ENCODE measurements at regions not wholly inside any gene's neighbourhood (a gene's known extent, or its start where the extent isn't known, plus 50 kb on each side); places are given as distances from the start of the nearest gene placed in this dataset.

GRCh38 chr2:207256476-207257207 is 90.9 kb upstream of the KLF7 start:
- peak overlapping the region; percentile 25; the same call in 1 of the 2 replicates for H3K4me2 ChIP-seq
- TF ChIP-seq Cebpa-rat (IDR thresholded peaks at IDR 0.05) = no peak
- no peaks in the 10 kb centered on the region for H3K27me3 ChIP-seq
- H3K4me1 ChIP-seq = peaks cover 13% of the 10 kb centered on the region
- no peak overlapping the region for H3K4me3 ChIP-seq
- H3K9me3 ChIP-seq = no peaks in the 10 kb centered on the region
- H3K27ac ChIP-seq = no peak overlapping the region
- no peaks in the 10 kb centered on the region for H4K20me1 ChIP-seq
- no peaks in the 10 kb centered on the region for H3K36me3 ChIP-seq
- no peak overlapping the region for H3K9ac ChIP-seq

- H3K27ac ChIP-seq = no peak overlapping the region
- H3K4me1 ChIP-seq = peaks cover 13% of the 10 kb centered on the region
- H3K4me2 ChIP-seq = peak overlapping the region; percentile 25; the same call in 1 of the 2 replicates
- no peak for TF ChIP-seq Cebpa-rat (IDR thresholded peaks at IDR 0.05)
- H3K9me3 ChIP-seq = no peaks in the 10 kb centered on the region
- no peaks in the 10 kb centered on the region for H3K36me3 ChIP-seq
- H3K4me3 ChIP-seq = no peak overlapping the region
- no peaks in the 10 kb centered on the region for H3K27me3 ChIP-seq
- H3K9ac ChIP-seq = no peak overlapping the region
- H4K20me1 ChIP-seq = no peaks in the 10 kb centered on the region
Observed at GRCh38 chr2:207257251-207258250, 91.8 kb upstream of the KLF7 start.

GRCh38 chr2:207258263-207258991 is 92.7 kb upstream of the KLF7 start:
- H3K9me3 ChIP-seq = no peaks in the 10 kb centered on the region
- H3K27me3 ChIP-seq = no peaks in the 10 kb centered on the region
- no peaks in the 10 kb centered on the region for H3K36me3 ChIP-seq
- no peak overlapping the region for H3K9ac ChIP-seq
- no peaks in the 10 kb centered on the region for H4K20me1 ChIP-seq
- peaks cover 13% of the 10 kb centered on the region for H3K4me1 ChIP-seq
- TF ChIP-seq Cebpa-rat (IDR thresholded peaks at IDR 0.05) = no peak
- H3K4me3 ChIP-seq = no peak overlapping the region
- H3K4me2 ChIP-seq = no peak overlapping the region
- H3K27ac ChIP-seq = no peak overlapping the region

GRCh38 chr2:207260021-207260420 is 94.3 kb upstream of the KLF7 start:
- H3K27me3 ChIP-seq = no peaks in the 10 kb centered on the region
- no peaks in the 10 kb centered on the region for H4K20me1 ChIP-seq
- H3K4me2 ChIP-seq = no peak overlapping the region
- no peak overlapping the region for H3K4me3 ChIP-seq
- H3K27ac ChIP-seq = no peak overlapping the region
- H3K36me3 ChIP-seq = no peaks in the 10 kb centered on the region
- H3K9me3 ChIP-seq = no peaks in the 10 kb centered on the region
- H3K4me1 ChIP-seq = peaks cover 9% of the 10 kb centered on the region
- TF ChIP-seq Cebpa-rat (IDR thresholded peaks at IDR 0.05) = no peak
- no peak overlapping the region for H3K9ac ChIP-seq

GRCh38 chr2:207260947-207261346 is 95.2 kb upstream of the KLF7 start:
- no peaks in the 10 kb centered on the region for H4K20me1 ChIP-seq
- H3K4me2 ChIP-seq = no peak overlapping the region
- no peak overlapping the region for H3K27ac ChIP-seq
- no peaks in the 10 kb centered on the region for H3K36me3 ChIP-seq
- no peak overlapping the region for H3K9ac ChIP-seq
- H3K4me3 ChIP-seq = no peak overlapping the region
- H3K9me3 ChIP-seq = no peaks in the 10 kb centered on the region
- TF ChIP-seq Cebpa-rat (IDR thresholded peaks at IDR 0.05) = no peak
- no peaks in the 10 kb centered on the region for H3K27me3 ChIP-seq
- peaks cover 11% of the 10 kb centered on the region for H3K4me1 ChIP-seq

GRCh38 chr2:207264310-207264709 is 98.6 kb upstream of the KLF7 start:
- Histone ChIP-seq H3K4me3 (no peak overlapping the region), H3K4me2 (no peak overlapping the region), H3K27me3 (no peaks in the 10 kb centered on the region)

GRCh38 chr2:207265332-207265731 is 99.6 kb upstream of the KLF7 start:
- Histone ChIP-seq H3K36me3 (no peaks in the 10 kb centered on the region), H3K4me3 (no peak overlapping the region), H3K9me3 (no peaks in the 10 kb centered on the region), H3K27me3 (no peaks in the 10 kb centered on the region), H3K27ac (no peak overlapping the region), H3K4me2 (no peak overlapping the region), H3K9ac (no peak overlapping the region), H4K20me1 (no peaks in the 10 kb centered on the region), H3K4me1 (0 out of 2 replicates have a peak, but pooled peaks cover 7% of the 10 kb centered on the region)
- no peak for TF ChIP-seq Cebpa-rat (IDR thresholded peaks at IDR 0.05)

More at GRCh38 chr2:207264310-207264709, 98.6 kb upstream of the KLF7 start:
- no peak overlapping the region for H3K9ac ChIP-seq
- TF ChIP-seq Cebpa-rat (IDR thresholded peaks at IDR 0.05) = no peak
- H3K27ac ChIP-seq = no peak overlapping the region
- H3K4me1 ChIP-seq = 0 out of 2 replicates have a peak, but pooled peaks cover 7% of the 10 kb centered on the region
- no peaks in the 10 kb centered on the region for H3K9me3 ChIP-seq
- no peaks in the 10 kb centered on the region for H4K20me1 ChIP-seq
- H3K36me3 ChIP-seq = no peaks in the 10 kb centered on the region

GRCh38 chr2:207265869-207266268 is 100.1 kb upstream of the KLF7 start:
- no peak overlapping the region for H3K4me2 ChIP-seq
- no peak overlapping the region for H3K9ac ChIP-seq
- no peak for TF ChIP-seq Cebpa-rat (IDR thresholded peaks at IDR 0.05)
- no peaks in the 10 kb centered on the region for H3K9me3 ChIP-seq
- H3K36me3 ChIP-seq = no peaks in the 10 kb centered on the region
- H4K20me1 ChIP-seq = no peaks in the 10 kb centered on the region
- H3K4me1 ChIP-seq = 0 out of 2 replicates have a peak, but pooled peaks cover 7% of the 10 kb centered on the region
- H3K27ac ChIP-seq = no peak overlapping the region
- no peak overlapping the region for H3K4me3 ChIP-seq
- H3K27me3 ChIP-seq = no peaks in the 10 kb centered on the region

GRCh38 chr2:207266648-207267047 is 100.9 kb upstream of the KLF7 start:
- no peaks in the 10 kb centered on the region for H3K27me3 ChIP-seq
- no peak overlapping the region for H3K9ac ChIP-seq
- H3K4me3 ChIP-seq = no peak overlapping the region
- H3K4me2 ChIP-seq = no peak overlapping the region
- no peaks in the 10 kb centered on the region for H3K36me3 ChIP-seq
- 0 out of 2 replicates have a peak, but pooled peaks cover 7% of the 10 kb centered on the region for H3K4me1 ChIP-seq
- no peaks in the 10 kb centered on the region for H3K9me3 ChIP-seq
- no peaks in the 10 kb centered on the region for H4K20me1 ChIP-seq
- H3K27ac ChIP-seq = no peak overlapping the region
- no peak for TF ChIP-seq Cebpa-rat (IDR thresholded peaks at IDR 0.05)
